Natural killer cell (primary cell): ENCODE measurements at regions not wholly inside any gene's neighbourhood (a gene's known extent, or its start where the extent isn't known, plus 50 kb on each side); places are given as distances from the start of the nearest gene placed in this dataset.

ENCODE experiments used
- ATAC-seq, 3 donors: fragments of 150-1000 bp in 2 of 3; fragments of 200-7000 bp in 1 of 3; cut with Tn5 transposase; 1 replicate in 1 of 3; 2 replicates in 2 of 3; pipeline ENCODE4 v1.10.0; 2021; ENCODE audit warnings: mild to moderate bottlenecking in 2 of 3, moderate library complexity in 2 of 3
- DNase-seq, 2 donors: peaks; one replicate each; pipeline versions ENCODE4 v3.0.0 to v3.0.0-alpha.2; 2013 to 2021; ENCODE audit warnings: mixed read lengths in 1 of 2
- H3K27ac ChIP-seq: one replicate; pipeline ENCODE4 v1.5.1; 2013; ENCODE audit warnings: mild to moderate bottlenecking, low read length
- H3K27me3 ChIP-seq: one replicate; pipeline ENCODE4 v1.6.1; 2013; ENCODE audit warnings: low read length; ENCODE audit not compliant: control insufficient read depth, insufficient read depth
- H3K36me3 ChIP-seq: one replicate; pipeline ENCODE4 v1.6.1; 2013; ENCODE audit warnings: low read length; ENCODE audit not compliant: control insufficient read depth, insufficient read depth
- H3K4me1 ChIP-seq: one replicate; pipeline ENCODE4 v1.6.1; 2013; ENCODE audit warnings: low read length; ENCODE audit not compliant: control insufficient read depth, insufficient read depth
- H3K4me3 ChIP-seq: one replicate; pipeline ENCODE4 v1.5.1; 2013; ENCODE audit warnings: low read length
- H3K9me3 ChIP-seq: one replicate; pipeline ENCODE4 v1.6.1; 2013; ENCODE audit warnings: low read length; ENCODE audit not compliant: control insufficient read depth, insufficient read depth
- H3K27ac Mint-ChIP-seq, 2 donors: one replicate each; pipeline ENCODE4 v1.8.0; 2022; ENCODE audit warnings: mild to moderate bottlenecking in 2 of 2, mixed read lengths in 2 of 2, moderate library complexity in 1 of 2
- H3K27me3 Mint-ChIP-seq, 2 donors: one replicate each; pipeline ENCODE4 v1.8.0; 2022; ENCODE audit warnings: low read depth in 2 of 2, mixed read lengths in 2 of 2
- H3K36me3 Mint-ChIP-seq: one replicate; pipeline ENCODE4 v1.8.0; 2022; ENCODE audit warnings: mixed read lengths
- H3K4me1 Mint-ChIP-seq, 2 donors: one replicate each; pipeline ENCODE4 v1.8.0; 2022; ENCODE audit warnings: mixed read lengths in 2 of 2
- H3K4me3 Mint-ChIP-seq: one replicate; pipeline ENCODE4 v1.8.0; 2022; ENCODE audit warnings: mild to moderate bottlenecking, moderate library complexity, mixed read lengths
- H3K9me3 Mint-ChIP-seq, 2 donors: one replicate each; pipeline ENCODE4 v1.8.0; 2022; ENCODE audit warnings: mixed read lengths in 2 of 2
- WGBS: methylation state at CpG from one replicate; pipeline ENCODE4 v1.1.7; 2013; ENCODE audit warnings: missing lambda C conversion rate; ENCODE audit not compliant: insufficient coverage; 5-methylcytosine and 5-hydroxymethylcytosine counted together
- intact Hi-C: fragments of 100-400 bp; cut with micrococcal nuclease; formaldehyde crosslinking; loops from one replicate; pipeline ENCODE4 v1.14.2; 2022
- TF ChIP-seq, protein P1 (sequence below): fragments of 200-600 bp; IDR thresholded peaks from one replicate; pipeline ENCODE4 v1.8.0; 2022; ENCODE audit warnings: antibody characterized with exemption

DNA sequence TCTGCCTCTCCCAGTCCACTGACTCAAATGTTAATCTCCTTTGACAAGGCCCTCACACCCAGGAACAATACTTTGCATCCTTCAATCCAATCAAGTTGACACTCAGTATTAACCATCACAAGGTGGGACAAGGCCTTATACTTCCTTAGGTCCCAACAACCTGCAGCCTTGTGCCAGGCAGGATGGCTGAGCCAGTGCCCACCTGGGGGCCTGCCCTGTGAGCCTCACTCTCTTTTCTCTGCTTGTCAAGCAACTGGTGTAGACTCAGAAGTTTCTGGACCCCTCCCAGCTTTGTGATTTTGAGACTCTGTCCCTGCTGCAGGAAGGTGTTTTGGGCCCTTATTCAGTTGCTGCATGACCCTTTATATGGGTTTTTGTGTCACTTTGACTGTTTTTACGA lies 310.0 kb upstream of the C1orf174 start:
- DNase-seq (no peak), ATAC-seq (no peak)
- intact Hi-C loops, result no loop called here
- Mint-ChIP-seq H3K4me3 (no peak overlapping the region), H3K4me1 (no peaks in the 10 kb centered on the region), H3K27ac (no peak overlapping the region), H3K9me3 (no peaks in the 10 kb centered on the region), H3K27me3 (peaks cover 0 to 3% of the 10 kb centered on the region in 2 donors), H3K36me3 (no peaks in the 10 kb centered on the region)
- Histone ChIP-seq H3K27ac (no peak overlapping the region), H3K36me3 (no peaks in the 10 kb centered on the region), H3K4me1 (no peaks in the 10 kb centered on the region), H3K4me3 (no peak overlapping the region), H3K9me3 (peaks cover 3% of the 10 kb centered on the region), H3K27me3 (no peaks in the 10 kb centered on the region)
- TF ChIP-seq, protein P1, sequence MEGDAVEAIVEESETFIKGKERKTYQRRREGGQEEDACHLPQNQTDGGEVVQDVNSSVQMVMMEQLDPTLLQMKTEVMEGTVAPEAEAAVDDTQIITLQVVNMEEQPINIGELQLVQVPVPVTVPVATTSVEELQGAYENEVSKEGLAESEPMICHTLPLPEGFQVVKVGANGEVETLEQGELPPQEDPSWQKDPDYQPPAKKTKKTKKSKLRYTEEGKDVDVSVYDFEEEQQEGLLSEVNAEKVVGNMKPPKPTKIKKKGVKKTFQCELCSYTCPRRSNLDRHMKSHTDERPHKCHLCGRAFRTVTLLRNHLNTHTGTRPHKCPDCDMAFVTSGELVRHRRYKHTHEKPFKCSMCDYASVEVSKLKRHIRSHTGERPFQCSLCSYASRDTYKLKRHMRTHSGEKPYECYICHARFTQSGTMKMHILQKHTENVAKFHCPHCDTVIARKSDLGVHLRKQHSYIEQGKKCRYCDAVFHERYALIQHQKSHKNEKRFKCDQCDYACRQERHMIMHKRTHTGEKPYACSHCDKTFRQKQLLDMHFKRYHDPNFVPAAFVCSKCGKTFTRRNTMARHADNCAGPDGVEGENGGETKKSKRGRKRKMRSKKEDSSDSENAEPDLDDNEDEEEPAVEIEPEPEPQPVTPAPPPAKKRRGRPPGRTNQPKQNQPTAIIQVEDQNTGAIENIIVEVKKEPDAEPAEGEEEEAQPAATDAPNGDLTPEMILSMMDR, result no peak
- 57% methylated on average over 1 of the region's 1 CpG for WGBS

DNA sequence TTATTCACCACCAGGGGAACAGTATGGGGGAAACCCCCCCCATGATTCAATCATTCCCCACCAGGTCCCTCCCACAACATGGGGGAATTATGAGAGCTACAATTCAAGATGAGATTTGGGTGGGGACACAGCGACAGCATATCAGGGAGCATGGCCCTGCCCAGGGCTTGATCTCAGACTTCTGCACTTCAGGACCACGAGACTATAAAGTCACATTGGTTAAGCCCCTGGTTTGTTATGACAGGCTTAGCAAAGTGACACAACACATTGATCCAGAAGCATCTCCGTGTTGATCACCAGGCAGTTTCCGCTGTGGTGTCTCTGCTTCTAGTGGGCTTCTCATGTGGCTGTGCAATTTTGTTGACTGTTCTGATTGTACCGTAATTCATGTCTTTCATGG lies 312.7 kb upstream of the C1orf174 start:
- Histone ChIP-seq H3K27ac (no peak overlapping the region), H3K27me3 (no peaks in the 10 kb centered on the region), H3K9me3 (no peaks in the 10 kb centered on the region), H3K4me1 (no peaks in the 10 kb centered on the region), H3K4me3 (no peak overlapping the region), H3K36me3 (no peaks in the 10 kb centered on the region)
- 79% methylated on average over 5 of the region's 5 CpGs for WGBS
- ATAC-seq (no peak), DNase-seq (no peak)
- Mint-ChIP-seq H3K4me3 (no peak overlapping the region), H3K27ac (no peak overlapping the region), H3K36me3 (no peaks in the 10 kb centered on the region), H3K27me3 (peaks cover 0 to 3% of the 10 kb centered on the region in 2 donors), H3K4me1 (no peaks in the 10 kb centered on the region), H3K9me3 (no peaks in the 10 kb centered on the region)
- TF ChIP-seq, protein P1, result no peak
- intact Hi-C loops, result no loop called here

DNA sequence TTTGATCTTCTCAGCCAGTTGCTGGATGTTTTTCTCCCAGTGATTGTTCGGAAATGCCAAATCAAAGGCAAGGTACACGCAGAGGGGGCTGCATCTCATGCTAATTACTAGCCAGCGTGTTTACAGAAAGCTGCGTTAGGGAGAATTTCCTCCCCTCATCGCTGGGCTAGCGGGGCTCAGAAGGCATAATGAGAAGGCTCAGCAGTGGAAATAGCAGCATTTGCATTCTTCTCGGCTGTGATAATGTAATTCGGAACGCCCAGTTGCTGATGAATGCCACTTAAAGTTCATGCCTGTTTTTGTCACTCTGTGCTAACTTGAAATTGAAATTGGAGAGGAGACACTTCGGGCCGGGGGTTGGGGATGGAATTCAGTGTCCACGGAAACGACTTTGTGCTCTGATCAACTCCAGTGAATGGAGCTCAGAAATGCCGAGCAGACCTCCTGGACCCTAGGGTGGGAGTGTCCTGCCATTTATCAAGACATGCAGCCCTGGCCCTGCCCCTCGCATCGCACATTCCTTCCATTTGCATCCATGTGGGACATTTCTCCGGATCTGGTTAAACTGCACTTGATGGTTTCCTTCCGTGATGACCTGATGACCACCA lies 313.4 kb upstream of the C1orf174 start:
- H3K4me1 Mint-ChIP-seq, result no peaks in the 10 kb centered on the region
- no peaks in the 10 kb centered on the region for H3K9me3 Mint-ChIP-seq
- Histone ChIP-seq H3K36me3 (no peaks in the 10 kb centered on the region), H3K4me1 (no peaks in the 10 kb centered on the region), H3K9me3 (no peaks in the 10 kb centered on the region), H3K27me3 (no peaks in the 10 kb centered on the region), H3K4me3 (no peak overlapping the region), H3K27ac (no peak overlapping the region)
- 63% methylated on average over 18 of the region's 18 CpGs for WGBS
- DNase-seq, result no peak
- no peak for ATAC-seq
- TF ChIP-seq, protein P1, result no peak
- H3K36me3 Mint-ChIP-seq, result no peaks in the 10 kb centered on the region
- H3K27ac Mint-ChIP-seq, result no peak overlapping the region
- intact Hi-C loops, result no loop called here
- no peak overlapping the region for H3K4me3 Mint-ChIP-seq
- peaks cover 0 to 3% of the 10 kb centered on the region in 2 donors for H3K27me3 Mint-ChIP-seq

DNA sequence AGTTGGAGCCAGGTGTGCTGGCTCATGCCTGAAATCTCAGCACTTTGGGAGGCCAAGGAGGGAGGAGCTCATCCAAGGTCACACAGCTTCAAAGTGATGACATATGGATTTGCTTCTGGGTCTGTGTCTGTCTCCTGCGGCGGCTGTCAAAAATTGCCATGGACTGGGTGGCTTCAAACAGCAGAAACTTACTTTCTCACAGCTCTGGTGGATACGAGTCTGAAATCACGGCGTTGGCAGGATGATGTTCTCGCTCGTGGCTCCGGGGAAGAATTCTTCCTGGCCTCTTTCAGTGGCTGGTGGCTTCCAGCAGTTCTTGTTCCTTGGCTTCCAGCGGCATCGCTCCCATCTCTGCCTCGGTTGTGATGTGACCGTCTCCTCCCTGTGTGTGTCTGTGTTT lies 314.8 kb upstream of the C1orf174 start:
- no peak for DNase-seq
- no peaks in the 10 kb centered on the region for H3K4me1 ChIP-seq
- no peak overlapping the region for H3K4me3 Mint-ChIP-seq
- H3K36me3 Mint-ChIP-seq, result no peaks in the 10 kb centered on the region
- TF ChIP-seq, protein P1, result no peak
- no peak overlapping the region for H3K27ac Mint-ChIP-seq
- intact Hi-C loops, result no loop called here
- H3K4me1 Mint-ChIP-seq, result no peaks in the 10 kb centered on the region
- no peaks in the 10 kb centered on the region for H3K36me3 ChIP-seq
- H3K27me3 ChIP-seq, result no peaks in the 10 kb centered on the region
- no peaks in the 10 kb centered on the region for H3K9me3 Mint-ChIP-seq
- ATAC-seq, result no peak
- no peak overlapping the region for H3K4me3 ChIP-seq
- no peak overlapping the region for H3K27ac ChIP-seq
- 94% methylated on average over 12 of the region's 12 CpGs for WGBS
- no peaks in the 10 kb centered on the region for H3K27me3 Mint-ChIP-seq
- no peaks in the 10 kb centered on the region for H3K9me3 ChIP-seq
